Thyroid gland (tissue), 4 donors: ENCODE measurements at regions not wholly inside any gene's neighbourhood (a gene's known extent, or its start where the extent isn't known, plus 50 kb on each side); places are given as distances from the start of the nearest gene placed in this dataset.

ENCODE experiments used
- POLR2A ChIP-seq, 2 donors: fragments of 450-650 bp; IDR thresholded peaks; one replicate each; pipeline ENCODE4 v1.6.1; 2017; ENCODE audit warnings: antibody characterized with exemption in 2 of 2, mild to moderate bottlenecking in 2 of 2, moderate library complexity in 1 of 2
- TF ChIP-seq, protein P1 (sequence below), 6 experiments: fragments of 200-600 bp in 3 of 6; fragments of 450-650 bp in 3 of 6; sonication (generic) in 3 of 6; IDR thresholded peaks; one replicate each; pipeline ENCODE4 v1.5.1; 2016 to 2019; ENCODE audit warnings: antibody characterized with exemption in 6 of 6, mild to moderate bottlenecking in 2 of 6, inconsistent platforms in 1 of 6, moderate library complexity in 1 of 6

DNA sequence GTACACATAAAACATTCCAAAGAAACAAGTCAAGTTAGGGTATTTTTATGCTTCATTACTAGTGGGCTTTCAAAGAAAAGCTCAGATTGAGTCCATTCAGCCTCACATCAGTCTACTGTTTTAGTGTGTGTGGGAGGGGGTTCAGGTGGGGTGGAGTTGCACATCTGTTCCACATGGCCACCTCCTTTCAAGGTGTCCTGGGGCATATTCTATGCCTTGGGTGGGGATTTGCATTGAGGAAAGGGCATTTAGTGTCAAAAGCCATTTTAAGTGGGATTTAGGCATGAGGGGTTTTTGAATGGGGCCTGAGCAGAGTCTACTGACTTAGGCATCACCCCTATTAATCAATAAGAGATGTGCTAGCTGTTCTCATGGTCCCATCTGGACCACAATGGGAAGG lies 983.1 kb downstream of the TLE4 start:
- TF ChIP-seq, protein P1, sequence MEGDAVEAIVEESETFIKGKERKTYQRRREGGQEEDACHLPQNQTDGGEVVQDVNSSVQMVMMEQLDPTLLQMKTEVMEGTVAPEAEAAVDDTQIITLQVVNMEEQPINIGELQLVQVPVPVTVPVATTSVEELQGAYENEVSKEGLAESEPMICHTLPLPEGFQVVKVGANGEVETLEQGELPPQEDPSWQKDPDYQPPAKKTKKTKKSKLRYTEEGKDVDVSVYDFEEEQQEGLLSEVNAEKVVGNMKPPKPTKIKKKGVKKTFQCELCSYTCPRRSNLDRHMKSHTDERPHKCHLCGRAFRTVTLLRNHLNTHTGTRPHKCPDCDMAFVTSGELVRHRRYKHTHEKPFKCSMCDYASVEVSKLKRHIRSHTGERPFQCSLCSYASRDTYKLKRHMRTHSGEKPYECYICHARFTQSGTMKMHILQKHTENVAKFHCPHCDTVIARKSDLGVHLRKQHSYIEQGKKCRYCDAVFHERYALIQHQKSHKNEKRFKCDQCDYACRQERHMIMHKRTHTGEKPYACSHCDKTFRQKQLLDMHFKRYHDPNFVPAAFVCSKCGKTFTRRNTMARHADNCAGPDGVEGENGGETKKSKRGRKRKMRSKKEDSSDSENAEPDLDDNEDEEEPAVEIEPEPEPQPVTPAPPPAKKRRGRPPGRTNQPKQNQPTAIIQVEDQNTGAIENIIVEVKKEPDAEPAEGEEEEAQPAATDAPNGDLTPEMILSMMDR (IDR thresholded peaks at IDR 0.05), result no peak
- TF ChIP-seq POLR2A (IDR thresholded peaks at IDR 0.05), result no peak
